Liver (tissue), 8 donors: ENCODE measurements at regions not wholly inside any gene's neighbourhood (a gene's known extent, or its start where the extent isn't known, plus 50 kb on each side); places are given as distances from the start of the nearest gene placed in this dataset.

Source experiments
- DNase-seq: peaks from one replicate; pipeline ENCODE4 v3.0.0-alpha.2; 2017; ENCODE audit warnings: low spot score
- H3K27ac ChIP-seq, 2 donors: one replicate each; pipeline ENCODE4 v1.7.0; 2013; ENCODE audit warnings: inconsistent platforms in 2 of 2, low read length in 2 of 2, control low read depth in 1 of 2, low read depth in 1 of 2, mild to moderate bottlenecking in 1 of 2
- H3K27me3 ChIP-seq, 4 donors: one replicate each; pipeline versions ENCODE4 v1.6.1 to v1.7.0; 2013; ENCODE audit warnings: low read length in 3 of 4, inconsistent platforms in 1 of 4, mild to moderate bottlenecking in 1 of 4, moderate library complexity in 1 of 4; ENCODE audit not compliant: control insufficient read depth in 4 of 4, insufficient read depth in 4 of 4
- H3K36me3 ChIP-seq, 4 donors: one replicate each; pipeline versions ENCODE4 v1.6.1 to v1.7.0; 2013; ENCODE audit warnings: low read length in 3 of 4, mild to moderate bottlenecking in 3 of 4, low read depth in 1 of 4, moderate library complexity in 1 of 4; ENCODE audit not compliant: control insufficient read depth in 4 of 4, insufficient read depth in 3 of 4
- H3K4me1 ChIP-seq, 4 donors: one replicate each; pipeline versions ENCODE4 v1.6.1 to v1.7.0; 2013; ENCODE audit warnings: low read length in 3 of 4, mild to moderate bottlenecking in 3 of 4, moderate library complexity in 1 of 4; ENCODE audit not compliant: control insufficient read depth in 4 of 4, insufficient read depth in 4 of 4
- H3K4me3 ChIP-seq, 3 donors: one replicate each; pipeline versions ENCODE4 v1.6.1 to v1.7.0; 2013; ENCODE audit warnings: low read length in 3 of 3, control low read depth in 1 of 3, low read depth in 1 of 3, mild to moderate bottlenecking in 1 of 3
- H3K9ac ChIP-seq, 2 donors: one replicate each; pipeline ENCODE4 v1.7.0; 2013; ENCODE audit warnings: low read length in 2 of 2, mild to moderate bottlenecking in 2 of 2, moderate library complexity in 2 of 2, control low read depth in 1 of 2, low read depth in 1 of 2
- H3K9me3 ChIP-seq, 4 donors: one replicate each; pipeline versions ENCODE4 v1.6.1 to v1.7.0; 2013; ENCODE audit warnings: low read length in 3 of 4; ENCODE audit not compliant: control insufficient read depth in 4 of 4
- ATF3 ChIP-seq: IDR thresholded peaks from 2 replicates; pipeline ENCODE4 v1.6.1; 2016; ENCODE audit warnings: antibody characterized with exemption
- CTCF ChIP-seq: fragments of 150-350 bp; IDR thresholded peaks from 2 replicates; pipeline ENCODE4 v1.5.1; 2017; ENCODE audit warnings: improper control_type of control experiment, low read depth, low read length; ENCODE audit not compliant: missing input control
- EGR1 ChIP-seq, 2 donors: IDR thresholded peaks; 2 replicates each; pipeline ENCODE4 v1.6.1; 2016 to 2018; ENCODE audit warnings: antibody characterized with exemption in 2 of 2, low read depth in 2 of 2
- FOXA1 ChIP-seq: IDR thresholded peaks from 2 replicates; pipeline ENCODE4 v1.6.1; 2016; ENCODE audit warnings: antibody characterized with exemption
- FOXA2 ChIP-seq: IDR thresholded peaks from 2 replicates; pipeline ENCODE4 v1.6.1; 2016; ENCODE audit warnings: antibody characterized with exemption
- GABPA ChIP-seq, 2 donors: IDR thresholded peaks in 1 of 2; conservative IDR thresholded peaks in 1 of 2; 2 replicates each; pipeline ENCODE4 v1.6.1; 2016; ENCODE audit warnings: antibody characterized with exemption in 2 of 2, mild to moderate bottlenecking in 1 of 2, moderate library complexity in 1 of 2
- HNF4A ChIP-seq, 2 donors: conservative IDR thresholded peaks; 2 replicates each; pipeline ENCODE4 v1.6.1; 2016; ENCODE audit warnings: antibody characterized with exemption in 2 of 2, mild to moderate bottlenecking in 2 of 2
- HNF4G ChIP-seq: IDR thresholded peaks from 2 replicates; pipeline ENCODE4 v1.6.1; 2016; ENCODE audit warnings: antibody characterized with exemption
- JUND ChIP-seq, 2 donors: IDR thresholded peaks; 2 replicates each; pipeline ENCODE4 v1.6.1; 2016; ENCODE audit warnings: antibody characterized with exemption in 2 of 2
- MAX ChIP-seq: IDR thresholded peaks from 2 replicates; pipeline ENCODE4 v1.6.1; 2016; ENCODE audit warnings: antibody characterized with exemption
- NR2F2 ChIP-seq: IDR thresholded peaks from 2 replicates; pipeline ENCODE4 v1.6.1; 2016; ENCODE audit warnings: antibody characterized with exemption
- RAD21 ChIP-seq, 2 donors: IDR thresholded peaks; 2 replicates each; pipeline ENCODE4 v1.6.1; 2016; ENCODE audit warnings: antibody characterized with exemption in 2 of 2, mild to moderate bottlenecking in 2 of 2
- RXRA ChIP-seq, 2 donors: IDR thresholded peaks; 2 replicates each; pipeline ENCODE4 v1.6.1; 2017 to 2018; ENCODE audit warnings: antibody characterized with exemption in 2 of 2, mild to moderate bottlenecking in 1 of 2
- SP1 ChIP-seq: IDR thresholded peaks from 2 replicates; pipeline ENCODE4 v1.6.1; 2018; ENCODE audit warnings: antibody characterized with exemption, mild to moderate bottlenecking
- TAF1 ChIP-seq: conservative IDR thresholded peaks from 2 replicates; pipeline ENCODE4 v1.6.1; 2016; ENCODE audit warnings: antibody characterized with exemption, mild to moderate bottlenecking
- YY1 ChIP-seq: IDR thresholded peaks from 2 replicates; pipeline ENCODE4 v1.6.1; 2016; ENCODE audit warnings: antibody characterized with exemption, mild to moderate bottlenecking
- WGBS: extraction: QIAGEN DNeasy Blood & Tissue Kit; methylation state at CpG from one replicate; pipeline ENCODE4 v1.1.7; 2013; 5-methylcytosine and 5-hydroxymethylcytosine counted together
- donor health status: healthy.
- donor health status: healthy.
- donor health status: healthy.
- donor health status: healthy.
- donor health status: healthy.

GRCh38 chr4:81592701-81593100 lies 121.0 kb upstream of the RASGEF1B start:
- Histone ChIP-seq H3K4me1 (peaks cover 0 to 16% (median 11%) of the 10 kb centered on the region in 4 donors), H3K4me3 (no peak overlapping the region), H3K36me3 (no peaks in the 10 kb centered on the region), H3K27ac (no peak overlapping the region), H3K9ac (no peak overlapping the region), H3K27me3 (no peaks in the 10 kb centered on the region), H3K9me3 (no peaks in the 10 kb centered on the region)
- 87% methylated on average over 2 of the region's 2 CpGs for WGBS
- no peak for DNase-seq
- TF ChIP-seq NR2F2: no peak
- TF ChIP-seq ATF3: no peak
- TF ChIP-seq HNF4G: no peak

- Histone ChIP-seq H3K27me3 (no peaks in the 10 kb centered on the region), H3K4me1 (peaks cover 0 to 5% (median 2%) of the 10 kb centered on the region in 4 donors), H3K36me3 (no peaks in the 10 kb centered on the region), H3K27ac (no peak overlapping the region), H3K9me3 (no peaks in the 10 kb centered on the region), H3K9ac (no peak overlapping the region), H3K4me3 (no peak overlapping the region)
- 97% methylated on average over 1 of the region's 1 CpG for WGBS
- TF ChIP-seq SP1 (no peak), EGR1 (IDR thresholded peaks at IDR 0.05; ENCODE audit: low read depth in 2 of 2) (no peak), JUND (IDR thresholded peaks at IDR 0.05) (no peak), HNF4G (no peak), RAD21 (IDR thresholded peaks at IDR 0.05) (no peak), TAF1 (no peak), MAX (no peak)
- DNase-seq: no peak
Measured at GRCh38 chr4:81590596-81590995, 118.9 kb upstream of the RASGEF1B start.

- Histone ChIP-seq H3K9ac (no peak overlapping the region), H3K27ac (no peak overlapping the region), H3K36me3 (no peaks in the 10 kb centered on the region), H3K9me3 (no peaks in the 10 kb centered on the region), H3K27me3 (no peaks in the 10 kb centered on the region), H3K4me1 (no peaks in the 10 kb centered on the region), H3K4me3 (no peak overlapping the region)
- no peak for TF ChIP-seq RAD21 (IDR thresholded peaks at IDR 0.05)
- TF ChIP-seq ATF3: no peak
- no peak for TF ChIP-seq RXRA (IDR thresholded peaks at IDR 0.05)
- TF ChIP-seq GABPA (IDR thresholded peaks at IDR 0.05 in 1 of 2, conservative IDR thresholded peaks at IDR 0.05 in 1 of 2): no peak
- no peak for TF ChIP-seq FOXA1
- TF ChIP-seq SP1: no peak
- TF ChIP-seq YY1: no peak
- no peak for TF ChIP-seq HNF4G
- no peak for TF ChIP-seq FOXA2
- TF ChIP-seq CTCF: no peak
- no peak for TF ChIP-seq NR2F2
- no peak for TF ChIP-seq HNF4A (conservative IDR thresholded peaks at IDR 0.05)
- DNase-seq: no peak
- WGBS: 95% methylated on average over 1 of the region's 1 CpG
Measured at GRCh38 chr4:81589262-81589661, 117.6 kb upstream of the RASGEF1B start.
